ENCODE measurements at regions not wholly inside any gene's neighbourhood (a gene's known extent, or its start where the extent isn't known, plus 50 kb on each side); places are given as distances from the start of the nearest gene placed in this dataset.

DNA sequence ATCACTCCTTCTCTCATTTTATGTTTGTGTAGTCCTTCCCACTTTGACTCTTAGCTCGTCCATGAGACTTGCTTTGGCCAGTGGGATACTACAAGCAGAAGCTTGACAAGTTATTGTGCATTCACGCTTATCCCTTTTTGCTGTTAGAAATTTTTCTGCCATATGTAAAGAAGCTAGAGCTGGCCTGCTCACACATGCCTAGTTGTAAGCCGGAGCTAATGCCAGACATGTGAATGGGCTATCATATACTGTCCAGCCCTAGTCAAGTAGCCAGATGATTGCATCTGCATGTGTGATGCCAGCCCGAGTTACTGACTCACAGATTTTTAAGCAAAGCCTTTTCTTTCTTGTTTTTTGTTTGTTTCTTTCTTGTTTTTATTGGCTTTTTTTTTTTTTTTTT, 460.7 kb downstream of the TDRD3 start:
- peaks cover 2% of the 10 kb centered on the region for H3K9me3 ChIP-seq (ENCODE audit: control insufficient read depth, insufficient read depth, low read length)
- Mint-ChIP-seq H3K36me3 (peaks cover 7% of the 10 kb centered on the region), H3K9me3 (peaks cover 13 to 19% of the 10 kb centered on the region in 2 donors), H3K27me3 (ENCODE audit: low read depth in 2 of 2) (no peaks in the 10 kb centered on the region), H3K4me3 (no peak overlapping the region), H3K27ac (no peak overlapping the region), H3K4me1 (no peaks in the 10 kb centered on the region)
- H3K27me3 ChIP-seq (ENCODE audit: control insufficient read depth, insufficient read depth, low read length) = no peaks in the 10 kb centered on the region
- H3K4me3 ChIP-seq (ENCODE audit: low read length) = no peak overlapping the region
- intact Hi-C loops (cut with micrococcal nuclease) = no loop called here
- no peak overlapping the region for H3K27ac ChIP-seq (ENCODE audit: low read length)
- H3K36me3 ChIP-seq (ENCODE audit: control insufficient read depth, insufficient read depth, low read length) = no peaks in the 10 kb centered on the region
- DNase-seq = no peak
- WGBS (ENCODE audit: insufficient coverage) = 74% methylated on average over 4 of the region's 4 CpGs
- TF ChIP-seq, protein P1, sequence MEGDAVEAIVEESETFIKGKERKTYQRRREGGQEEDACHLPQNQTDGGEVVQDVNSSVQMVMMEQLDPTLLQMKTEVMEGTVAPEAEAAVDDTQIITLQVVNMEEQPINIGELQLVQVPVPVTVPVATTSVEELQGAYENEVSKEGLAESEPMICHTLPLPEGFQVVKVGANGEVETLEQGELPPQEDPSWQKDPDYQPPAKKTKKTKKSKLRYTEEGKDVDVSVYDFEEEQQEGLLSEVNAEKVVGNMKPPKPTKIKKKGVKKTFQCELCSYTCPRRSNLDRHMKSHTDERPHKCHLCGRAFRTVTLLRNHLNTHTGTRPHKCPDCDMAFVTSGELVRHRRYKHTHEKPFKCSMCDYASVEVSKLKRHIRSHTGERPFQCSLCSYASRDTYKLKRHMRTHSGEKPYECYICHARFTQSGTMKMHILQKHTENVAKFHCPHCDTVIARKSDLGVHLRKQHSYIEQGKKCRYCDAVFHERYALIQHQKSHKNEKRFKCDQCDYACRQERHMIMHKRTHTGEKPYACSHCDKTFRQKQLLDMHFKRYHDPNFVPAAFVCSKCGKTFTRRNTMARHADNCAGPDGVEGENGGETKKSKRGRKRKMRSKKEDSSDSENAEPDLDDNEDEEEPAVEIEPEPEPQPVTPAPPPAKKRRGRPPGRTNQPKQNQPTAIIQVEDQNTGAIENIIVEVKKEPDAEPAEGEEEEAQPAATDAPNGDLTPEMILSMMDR (IDR thresholded peaks at IDR 0.05) = no peak
- no peak for ATAC-seq
- no peaks in the 10 kb centered on the region for H3K4me1 ChIP-seq (ENCODE audit: control insufficient read depth, insufficient read depth, low read length)

DNA sequence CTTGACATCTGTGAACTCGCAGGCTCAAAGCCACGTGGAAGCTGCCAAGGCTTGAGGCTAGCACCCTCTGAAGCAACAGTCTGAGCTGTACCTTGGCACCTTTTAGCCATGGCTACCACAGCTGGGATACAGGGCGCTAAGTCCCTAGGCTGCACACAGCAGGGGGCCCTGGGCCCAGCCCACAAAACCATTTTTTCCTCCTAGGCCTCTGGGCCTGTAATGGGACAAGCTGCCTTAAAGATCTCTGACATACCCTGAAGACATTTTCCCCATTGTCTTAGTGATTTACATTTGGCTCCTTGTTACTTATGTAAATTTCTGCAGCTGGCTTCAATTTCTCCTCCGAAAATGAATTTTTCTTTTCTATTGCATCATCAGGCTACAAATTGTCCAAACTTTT, 455.9 kb downstream of the TDRD3 start:
- Histone ChIP-seq H3K27ac (ENCODE audit: low read length) (no peak overlapping the region), H3K4me1 (ENCODE audit: control insufficient read depth, insufficient read depth, low read length) (no peaks in the 10 kb centered on the region), H3K27me3 (ENCODE audit: control insufficient read depth, insufficient read depth, low read length) (no peaks in the 10 kb centered on the region), H3K36me3 (ENCODE audit: control insufficient read depth, insufficient read depth, low read length) (no peaks in the 10 kb centered on the region), H3K9me3 (ENCODE audit: control insufficient read depth, insufficient read depth, low read length) (peaks cover 7% of the 10 kb centered on the region), H3K4me3 (ENCODE audit: low read length) (no peak overlapping the region)
- Mint-ChIP-seq H3K4me3 (no peak overlapping the region), H3K27me3 (ENCODE audit: low read depth in 2 of 2) (no peaks in the 10 kb centered on the region), H3K36me3 (peaks cover 7% of the 10 kb centered on the region), H3K4me1 (no peaks in the 10 kb centered on the region), H3K9me3 (peaks cover 18 to 29% of the 10 kb centered on the region in 2 donors), H3K27ac (no peak overlapping the region)
- DNase-seq (no peak), ATAC-seq (no peak)
- TF ChIP-seq, protein P1 (IDR thresholded peaks at IDR 0.05) = no peak
- WGBS (ENCODE audit: insufficient coverage) = 74% methylated on average over 4 of the region's 4 CpGs
- intact Hi-C loops (cut with micrococcal nuclease) = no loop called here

GRCh38 chr13:60851378-60851777, 454.4 kb downstream of the TDRD3 start:
- H3K9me3 Mint-ChIP-seq = peaks cover 18 to 27% of the 10 kb centered on the region in 2 donors
- H3K27me3 Mint-ChIP-seq (ENCODE audit: low read depth in 2 of 2) = no peaks in the 10 kb centered on the region
- no peaks in the 10 kb centered on the region for H3K27me3 ChIP-seq (ENCODE audit: control insufficient read depth, insufficient read depth, low read length)
- H3K4me3 Mint-ChIP-seq = no peak overlapping the region
- no peaks in the 10 kb centered on the region for H3K4me1 Mint-ChIP-seq
- H3K36me3 Mint-ChIP-seq = peaks cover 7% of the 10 kb centered on the region
- DNase-seq (no peak), ATAC-seq (no peak)
- H3K36me3 ChIP-seq (ENCODE audit: control insufficient read depth, insufficient read depth, low read length) = no peaks in the 10 kb centered on the region
- H3K27ac Mint-ChIP-seq = no peak overlapping the region
- no peak overlapping the region for H3K4me3 ChIP-seq (ENCODE audit: low read length)
- TF ChIP-seq, protein P1 (IDR thresholded peaks at IDR 0.05) = no peak
- no peaks in the 10 kb centered on the region for H3K4me1 ChIP-seq (ENCODE audit: control insufficient read depth, insufficient read depth, low read length)
- intact Hi-C loops (cut with micrococcal nuclease) = no loop called here
- H3K27ac ChIP-seq (ENCODE audit: low read length) = no peak overlapping the region
- peaks cover 7% of the 10 kb centered on the region for H3K9me3 ChIP-seq (ENCODE audit: control insufficient read depth, insufficient read depth, low read length)

- Mint-ChIP-seq H3K4me1 (no peaks in the 10 kb centered on the region), H3K27ac (no peak overlapping the region), H3K27me3 (ENCODE audit: low read depth in 2 of 2) (no peaks in the 10 kb centered on the region), H3K4me3 (no peak overlapping the region), H3K9me3 (peaks cover 14 to 30% of the 10 kb centered on the region in 2 donors), H3K36me3 (peaks cover 7% of the 10 kb centered on the region)
- Histone ChIP-seq H3K4me3 (ENCODE audit: low read length) (no peak overlapping the region), H3K27me3 (ENCODE audit: control insufficient read depth, insufficient read depth, low read length) (no peaks in the 10 kb centered on the region), H3K4me1 (ENCODE audit: control insufficient read depth, insufficient read depth, low read length) (no peaks in the 10 kb centered on the region), H3K9me3 (ENCODE audit: control insufficient read depth, insufficient read depth, low read length) (peaks cover 12% of the 10 kb centered on the region), H3K27ac (ENCODE audit: low read length) (no peak overlapping the region), H3K36me3 (ENCODE audit: control insufficient read depth, insufficient read depth, low read length) (no peaks in the 10 kb centered on the region)
- ATAC-seq = no peak
- TF ChIP-seq, protein P1 (IDR thresholded peaks at IDR 0.05) = no peak
- intact Hi-C loops (cut with micrococcal nuclease) = no loop called here
- 75% methylated on average over 1 of the region's 2 CpGs for WGBS (ENCODE audit: insufficient coverage)
- DNase-seq = no peak
Measured at GRCh38 chr13:60850526-60850925, 453.5 kb downstream of the TDRD3 start.

All from natural killer cell (primary cell).